ENCODE measurements at regions not wholly inside any gene's neighbourhood (a gene's known extent, or its start where the extent isn't known, plus 50 kb on each side); places are given as distances from the start of the nearest gene placed in this dataset.

- no peak overlapping the region for H3K4me2 ChIP-seq (ENCODE audit: low read length)
- no peaks in the 10 kb centered on the region for H3K4me1 ChIP-seq (ENCODE audit: insufficient read depth, low read length, poor library complexity, severe bottlenecking)
- no peaks in the 10 kb centered on the region for H3K9me3 ChIP-seq (ENCODE audit: low read length)
- H3K27ac ChIP-seq (ENCODE audit: low read depth, low read length, poor library complexity, severe bottlenecking), result no peak overlapping the region
- no peak for TF ChIP-seq CTCF (conservative IDR thresholded peaks at IDR 0.05; ENCODE audit: low read length)
- no peak for TF ChIP-seq EZH2phosphoT487 (IDR thresholded peaks at IDR 0.05; ENCODE audit: borderline replicate concordance, low read depth, low read length)
- ChIA-PET CTCF (ENCODE audit: unreplicated experiment) (no interaction called here), POLR2A (interaction anchor here (0.6 kb wide), 1 partner anchor 238 kb away, joined by 3 read pairs; no protein-coding TSS in a partner anchor)
- H3K79me2 ChIP-seq (ENCODE audit: insufficient read depth, low read depth, low read length), result no peaks in the 10 kb centered on the region
- no peak for DNase-seq (ENCODE audit: low spot score)
- intact Hi-C loops (cut with micrococcal nuclease; ENCODE audit: unreplicated experiment), result no loop called here
- no peak overlapping the region for H3K4me3 ChIP-seq (ENCODE audit: low read depth, low read length, poor library complexity, severe bottlenecking)
- H2AFZ ChIP-seq (ENCODE audit: low read length), result no peak overlapping the region
- H3K9me2 ChIP-seq (ENCODE audit: insufficient read depth, low read length), result no peaks in the 10 kb centered on the region
- BruUV-seq (replicated peaks), result no TSS peak
- no peaks in the 10 kb centered on the region for H3K36me3 ChIP-seq (ENCODE audit: insufficient read depth, low read length)
- no peaks in the 10 kb centered on the region for H4K20me1 ChIP-seq (ENCODE audit: insufficient read depth, low read length)
These were observed 324.7 kb upstream of the JARID2 start for GRCh38 chr6:14921170-14921569.

- H3K9me2 ChIP-seq (ENCODE audit: insufficient read depth, low read length), result no peaks in the 10 kb centered on the region
- H3K79me2 ChIP-seq (ENCODE audit: insufficient read depth, low read depth, low read length), result no peaks in the 10 kb centered on the region
- no peak overlapping the region for H3K27ac ChIP-seq (ENCODE audit: low read depth, low read length, poor library complexity, severe bottlenecking)
- no TSS peak for BruUV-seq (replicated peaks)
- no peak overlapping the region for H2AFZ ChIP-seq (ENCODE audit: low read length)
- ChIA-PET CTCF (ENCODE audit: unreplicated experiment) (no interaction called here), POLR2A (interaction anchor here (0.5 kb wide), 1 partner anchor 46 kb away, joined by 4 read pairs; no protein-coding TSS in a partner anchor)
- no peaks in the 10 kb centered on the region for H3K4me1 ChIP-seq (ENCODE audit: insufficient read depth, low read length, poor library complexity, severe bottlenecking)
- H3K4me2 ChIP-seq (ENCODE audit: low read length), result no peak overlapping the region
- no peak for DNase-seq (ENCODE audit: low spot score)
- TF ChIP-seq EZH2phosphoT487 (IDR thresholded peaks at IDR 0.05; ENCODE audit: borderline replicate concordance, low read depth, low read length) (no peak), CTCF (conservative IDR thresholded peaks at IDR 0.05; ENCODE audit: low read length) (no peak)
- no peaks in the 10 kb centered on the region for H3K36me3 ChIP-seq (ENCODE audit: insufficient read depth, low read length)
- no peak overlapping the region for H3K4me3 ChIP-seq (ENCODE audit: low read depth, low read length, poor library complexity, severe bottlenecking)
- intact Hi-C loops (cut with micrococcal nuclease; ENCODE audit: unreplicated experiment), result no loop called here
- no peaks in the 10 kb centered on the region for H4K20me1 ChIP-seq (ENCODE audit: insufficient read depth, low read length)
- H3K9me3 ChIP-seq (ENCODE audit: low read length), result no peaks in the 10 kb centered on the region
These were observed 323.8 kb upstream of the JARID2 start for GRCh38 chr6:14921878-14922671.
